ENCODE measurements at regions not wholly inside any gene's neighbourhood (a gene's known extent, or its start where the extent isn't known, plus 50 kb on each side); places are given as distances from the start of the nearest gene placed in this dataset.

- TF ChIP-seq CTCF (IDR thresholded peaks at IDR 0.05; ENCODE audit: poor library complexity) (no peak), EZH2phosphoT487 (IDR thresholded peaks at IDR 0.05; ENCODE audit: low read depth, severe bottlenecking, unreplicated experiment) (no peak)
Observed at GRCh38 chr10:47164800-47165128, 135.2 kb upstream of the GDF10 start.

Measured in hepatocyte (in vitro differentiated cells).